SK-N-SH (cell line): ENCODE measurements at regions not wholly inside any gene's neighbourhood (a gene's known extent, or its start where the extent isn't known, plus 50 kb on each side); places are given as distances from the start of the nearest gene placed in this dataset.

ENCODE experiments used
- CTCF ChIA-PET: fragments of 300-600, 350-600 bp; formaldehyde crosslinking; extraction: SDS; loops from one replicate; lab custom pipeline; 2021; lab: Yijun Ruan, JAX
- POLR2A ChIA-PET: fragments of 350-600 bp; sonication (Branson Sonifier 250); formaldehyde crosslinking; extraction: SDS; loops from one replicate; lab custom pipeline; 2020; ENCODE audit warnings: antibody characterized with exemption, inconsistent platforms; lab: Yijun Ruan, JAX
- DNase-seq: peaks from one replicate; pipeline ENCODE4 v3.0.0; 2012
- H2AFZ ChIP-seq: fragments of 200-600 bp; sonication (generic); 2 replicates; pipeline ENCODE4 v1.8.1; 2016; ENCODE audit warnings: antibody characterized with exemption, mild to moderate bottlenecking, low read depth
- H3F3A ChIP-seq: fragments of 200-600 bp; sonication (generic); replicated peaks from 2 replicates; pipeline ENCODE3; 2016; ENCODE audit warnings: antibody characterized with exemption, mild to moderate bottlenecking; ENCODE audit not compliant: insufficient read depth
- H3K27ac ChIP-seq, 2 experiments: fragments of 200-500 bp in 1 of 2; fragments of 200-600 bp in 1 of 2; sonication (Bioruptor generic) in 1 of 2; sonication (generic), shearing (Covaris generic) in 1 of 2; 2 replicates each; pipeline versions ENCODE4 v1.5.1 to v1.6.1; 2014 to 2016; ENCODE audit warnings: low read depth in 2 of 2, inconsistent platforms in 1 of 2, low read length in 1 of 2, mild to moderate bottlenecking in 1 of 2, mixed read lengths in 1 of 2
- H3K27me3 ChIP-seq: fragments of 200-600 bp; sonication (generic), shearing (Covaris generic); 2 replicates; pipeline ENCODE4 v1.6.1; 2016; ENCODE audit warnings: mixed run types; ENCODE audit not compliant: insufficient read depth
- H3K36me3 ChIP-seq, 2 experiments: fragments of 200-500 bp in 1 of 2; fragments of 200-600 bp in 1 of 2; sonication (Bioruptor generic) in 1 of 2; sonication (generic) in 1 of 2; replicated peaks in 1 of 2; 2 replicates each; pipeline versions ENCODE3 to v1.5.1; 2014 to 2016; ENCODE audit warnings: low read length in 1 of 2, mild to moderate bottlenecking in 1 of 2; ENCODE audit not compliant: insufficient read depth in 2 of 2, control insufficient read depth in 1 of 2
- H3K4me1 ChIP-seq, 2 experiments: fragments of 200-500 bp in 1 of 2; fragments of 200-600 bp in 1 of 2; sonication (Bioruptor generic) in 1 of 2; sonication (generic), shearing (Covaris generic) in 1 of 2; 2 replicates each; pipeline versions ENCODE4 v1.5.1 to v1.6.1; 2014 to 2016; ENCODE audit warnings: low read depth in 1 of 2, low read length in 1 of 2, mixed run types in 1 of 2; ENCODE audit not compliant: insufficient read depth in 2 of 2, control insufficient read depth in 1 of 2
- H3K4me2 ChIP-seq: fragments of 200-600 bp; sonication (generic), shearing (Covaris generic); 2 replicates; pipeline ENCODE4 v1.6.1; 2017; ENCODE audit warnings: mixed run types
- H3K4me3 ChIP-seq, 2 experiments: fragments of 200-500 bp in 1 of 2; fragments of 200-600 bp in 1 of 2; sonication (Bioruptor generic) in 1 of 2; sonication (generic), shearing (Covaris generic) in 1 of 2; 2 replicates each; pipeline versions ENCODE4 v1.5.1 to v1.8.1; 2014 to 2016; ENCODE audit warnings: low read depth in 2 of 2, inconsistent platforms in 1 of 2, low read length in 1 of 2, mild to moderate bottlenecking in 1 of 2, mixed read lengths in 1 of 2, moderate library complexity in 1 of 2
- H3K79me2 ChIP-seq: fragments of 200-600 bp; sonication (generic); 2 replicates; pipeline ENCODE4 v1.8.1; 2017; ENCODE audit warnings: mild to moderate bottlenecking; ENCODE audit not compliant: insufficient read depth
- H3K9ac ChIP-seq: fragments of 200-600 bp; sonication (generic); 2 replicates; pipeline ENCODE4 v1.6.1; 2017; ENCODE audit warnings: mixed run types
- H3K9me2 ChIP-seq: fragments of 200-600 bp; sonication (generic); 2 replicates; pipeline ENCODE4 v1.6.1; 2017; ENCODE audit warnings: mixed run types
- H3K9me3 ChIP-seq: fragments of 200-600 bp; sonication (generic); 2 replicates; pipeline ENCODE4 v1.6.1; 2017; ENCODE audit warnings: mixed run types, mild to moderate bottlenecking, moderate library complexity
- H4K20me1 ChIP-seq: fragments of 200-600 bp; sonication (generic); 2 replicates; pipeline ENCODE4 v1.6.1; 2017; ENCODE audit warnings: mild to moderate bottlenecking, mixed run types; ENCODE audit not compliant: insufficient read depth
- ELF1 ChIP-seq: IDR thresholded peaks from 2 replicates; pipeline ENCODE4 v1.4.0; 2012
- EP300 ChIP-seq, 2 experiments: IDR thresholded peaks; 2 replicates each; pipeline versions ENCODE4 v1.4.0 to v1.6.1; 2012; ENCODE audit warnings: borderline replicate concordance in 1 of 2, low read depth in 1 of 2, low read length in 1 of 2
- EZH2phosphoT487 ChIP-seq: fragments of 200-600 bp; sonication (generic); IDR thresholded peaks from 2 replicates; pipeline ENCODE4 v1.6.1; 2017; ENCODE audit warnings: low read depth, mixed run types, mild to moderate bottlenecking, antibody characterized with exemption, moderate library complexity, borderline replicate concordance
- FOSL2 ChIP-seq: IDR thresholded peaks from 2 replicates; pipeline ENCODE4 v1.4.0; 2012; ENCODE audit warnings: low read depth, mild to moderate bottlenecking, moderate library complexity, borderline replicate concordance
- FOXJ3 ChIP-seq: sonication (generic); formaldehyde crosslinking; IDR thresholded peaks from 2 replicates; pipeline ENCODE4 v1.5.1; 2020; ENCODE audit warnings: mild to moderate bottlenecking, missing genetic modification reagents
- GATA2 ChIP-seq: sonication (generic); formaldehyde crosslinking; IDR thresholded peaks from 2 replicates; pipeline ENCODE4 v1.5.0; 2020; ENCODE audit warnings: mild to moderate bottlenecking, missing genetic modification reagents
- JUND ChIP-seq: IDR thresholded peaks from 2 replicates; pipeline ENCODE4 v1.4.0; 2012
- RCOR1 ChIP-seq: fragments of 150-350 bp; IDR thresholded peaks from 2 replicates; pipeline ENCODE4 v1.6.1; 2017; ENCODE audit warnings: antibody characterized with exemption, low read length
- RXRA ChIP-seq: IDR thresholded peaks from 2 replicates; pipeline ENCODE4 v1.4.0; 2012; ENCODE audit warnings: low read depth, mild to moderate bottlenecking, borderline replicate concordance
- SIN3A ChIP-seq: IDR thresholded peaks from 2 replicates; pipeline ENCODE4 v1.6.1; 2012; ENCODE audit warnings: low read depth, mild to moderate bottlenecking, low read length, moderate library complexity, borderline replicate concordance
- TCF12 ChIP-seq: IDR thresholded peaks from 2 replicates; pipeline ENCODE4 v1.4.0; 2012
- YY1 ChIP-seq: IDR thresholded peaks from 2 replicates; pipeline ENCODE4 v1.4.0; 2012; ENCODE audit warnings: low read depth, mild to moderate bottlenecking
- WGBS: methylation state at CpG from one replicate; pipeline ENCODE4 v1.1.6; 2017; ENCODE audit warnings: low lambda C conversion rate; 5-methylcytosine and 5-hydroxymethylcytosine counted together
- TF ChIP-seq, protein P1 (sequence below): fragments of 150-350 bp; IDR thresholded peaks from 2 replicates; pipeline ENCODE4 v1.6.1; 2017; ENCODE audit warnings: antibody characterized with exemption, low read length, low read depth, borderline replicate concordance
- TF ChIP-seq, protein P2 (sequence below): IDR thresholded peaks from 2 replicates; pipeline ENCODE4 v1.6.1; 2012; ENCODE audit warnings: mild to moderate bottlenecking, low read depth, low read length, moderate library complexity

DNA sequence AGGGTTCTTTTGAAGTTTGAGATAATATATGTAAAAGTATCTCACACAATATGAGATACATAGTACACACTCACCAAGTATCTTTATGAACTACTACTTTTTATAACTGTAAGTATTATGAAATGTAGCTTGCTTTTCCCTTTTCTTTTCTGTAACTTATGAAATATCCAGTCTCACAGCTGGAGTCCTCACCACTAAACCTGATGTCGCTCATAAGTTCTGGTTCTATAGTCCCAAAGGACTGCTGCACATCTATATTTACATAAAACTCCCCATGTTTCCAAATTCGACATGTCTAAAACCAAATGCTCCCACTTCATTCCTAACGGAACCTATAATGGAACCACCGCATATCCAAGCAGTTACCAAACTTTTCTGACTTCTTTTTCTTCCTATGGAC is 186.5 kb upstream of the SLC7A11 start:
- no peaks in the 10 kb centered on the region for H3K79me2 ChIP-seq
- no peak overlapping the region for H3K9ac ChIP-seq
- H3K4me3 ChIP-seq = no peak overlapping the region
- no peak overlapping the region for H3K27ac ChIP-seq
- H3K4me2 ChIP-seq = no peak overlapping the region
- H3K27me3 ChIP-seq = no peaks in the 10 kb centered on the region
- no peak for DNase-seq
- no peak overlapping the region for H2AFZ ChIP-seq
- H4K20me1 ChIP-seq = no peaks in the 10 kb centered on the region
- no peaks in the 10 kb centered on the region for H3F3A ChIP-seq
- H3K36me3 ChIP-seq = no peaks in the 10 kb centered on the region
- 88% methylated on average over 4 of the region's 4 CpGs for WGBS
- no peaks in the 10 kb centered on the region for H3K9me3 ChIP-seq
- no peaks in the 10 kb centered on the region for H3K9me2 ChIP-seq
- ChIA-PET CTCF (interaction anchor here (0.9 to 1.0 kb wide), 2 partner anchors 12 to 20 kb away, joined by 3 read pairs; no protein-coding TSS in a partner anchor), POLR2A (no interaction called here)
- no peaks in the 10 kb centered on the region for H3K4me1 ChIP-seq
- TF ChIP-seq, protein P1, sequence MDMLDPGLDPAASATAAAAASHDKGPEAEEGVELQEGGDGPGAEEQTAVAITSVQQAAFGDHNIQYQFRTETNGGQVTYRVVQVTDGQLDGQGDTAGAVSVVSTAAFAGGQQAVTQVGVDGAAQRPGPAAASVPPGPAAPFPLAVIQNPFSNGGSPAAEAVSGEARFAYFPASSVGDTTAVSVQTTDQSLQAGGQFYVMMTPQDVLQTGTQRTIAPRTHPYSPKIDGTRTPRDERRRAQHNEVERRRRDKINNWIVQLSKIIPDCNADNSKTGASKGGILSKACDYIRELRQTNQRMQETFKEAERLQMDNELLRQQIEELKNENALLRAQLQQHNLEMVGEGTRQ = no peak
- TF ChIP-seq FOSL2 = no peak
- no peak for TF ChIP-seq EZH2phosphoT487

DNA sequence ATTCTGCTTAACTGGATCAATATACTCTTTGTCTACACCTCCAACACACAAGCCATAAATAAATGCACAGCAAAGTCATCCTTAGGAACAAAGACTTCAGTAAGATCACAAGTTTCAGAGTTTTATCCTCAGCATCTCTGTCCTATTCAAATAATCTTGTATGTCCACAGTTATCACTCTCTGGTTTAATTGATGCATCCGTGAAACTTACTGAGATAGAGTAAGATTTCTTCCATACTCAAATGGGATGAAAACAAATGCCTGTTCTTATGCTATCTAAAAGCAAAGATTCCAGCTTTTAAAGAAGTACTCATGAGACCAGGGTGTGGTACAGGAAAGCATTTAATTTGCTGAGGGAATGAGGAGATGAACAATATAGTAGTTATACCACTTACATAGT is 184.6 kb upstream of the SLC7A11 start:
- no peaks in the 10 kb centered on the region for H3K4me1 ChIP-seq
- no peak overlapping the region for H3K9ac ChIP-seq
- H2AFZ ChIP-seq = no peak overlapping the region
- H4K20me1 ChIP-seq = no peaks in the 10 kb centered on the region
- no peaks in the 10 kb centered on the region for H3K9me3 ChIP-seq
- H3K36me3 ChIP-seq = no peaks in the 10 kb centered on the region
- H3K79me2 ChIP-seq = no peaks in the 10 kb centered on the region
- no peak for TF ChIP-seq TCF12
- TF ChIP-seq, protein P1 = no peak
- no peak for TF ChIP-seq FOXJ3 (CRISPR knock-in tag)
- TF ChIP-seq RXRA = no peak
- TF ChIP-seq EP300 (IDR thresholded peaks at IDR 0.05; ENCODE audit: borderline replicate concordance in 1 of 2, low read depth in 1 of 2, low read length in 1 of 2) = no peak
- TF ChIP-seq RCOR1 = no peak
- no peak for TF ChIP-seq GATA2 (CRISPR knock-in tag)
- no peak for TF ChIP-seq YY1
- TF ChIP-seq JUND = no peak
- TF ChIP-seq, protein P2, sequence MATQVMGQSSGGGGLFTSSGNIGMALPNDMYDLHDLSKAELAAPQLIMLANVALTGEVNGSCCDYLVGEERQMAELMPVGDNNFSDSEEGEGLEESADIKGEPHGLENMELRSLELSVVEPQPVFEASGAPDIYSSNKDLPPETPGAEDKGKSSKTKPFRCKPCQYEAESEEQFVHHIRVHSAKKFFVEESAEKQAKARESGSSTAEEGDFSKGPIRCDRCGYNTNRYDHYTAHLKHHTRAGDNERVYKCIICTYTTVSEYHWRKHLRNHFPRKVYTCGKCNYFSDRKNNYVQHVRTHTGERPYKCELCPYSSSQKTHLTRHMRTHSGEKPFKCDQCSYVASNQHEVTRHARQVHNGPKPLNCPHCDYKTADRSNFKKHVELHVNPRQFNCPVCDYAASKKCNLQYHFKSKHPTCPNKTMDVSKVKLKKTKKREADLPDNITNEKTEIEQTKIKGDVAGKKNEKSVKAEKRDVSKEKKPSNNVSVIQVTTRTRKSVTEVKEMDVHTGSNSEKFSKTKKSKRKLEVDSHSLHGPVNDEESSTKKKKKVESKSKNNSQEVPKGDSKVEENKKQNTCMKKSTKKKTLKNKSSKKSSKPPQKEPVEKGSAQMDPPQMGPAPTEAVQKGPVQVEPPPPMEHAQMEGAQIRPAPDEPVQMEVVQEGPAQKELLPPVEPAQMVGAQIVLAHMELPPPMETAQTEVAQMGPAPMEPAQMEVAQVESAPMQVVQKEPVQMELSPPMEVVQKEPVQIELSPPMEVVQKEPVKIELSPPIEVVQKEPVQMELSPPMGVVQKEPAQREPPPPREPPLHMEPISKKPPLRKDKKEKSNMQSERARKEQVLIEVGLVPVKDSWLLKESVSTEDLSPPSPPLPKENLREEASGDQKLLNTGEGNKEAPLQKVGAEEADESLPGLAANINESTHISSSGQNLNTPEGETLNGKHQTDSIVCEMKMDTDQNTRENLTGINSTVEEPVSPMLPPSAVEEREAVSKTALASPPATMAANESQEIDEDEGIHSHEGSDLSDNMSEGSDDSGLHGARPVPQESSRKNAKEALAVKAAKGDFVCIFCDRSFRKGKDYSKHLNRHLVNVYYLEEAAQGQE = no peak
- TF ChIP-seq ELF1 = no peak
- no peak for TF ChIP-seq SIN3A
- WGBS = 78% methylated on average over 1 of the region's 1 CpG
- DNase-seq = no peak
- POLR2A ChIA-PET = no interaction called here
- H3K4me3 ChIP-seq = no peak overlapping the region
- H3F3A ChIP-seq = no peaks in the 10 kb centered on the region
- no peak overlapping the region for H3K27ac ChIP-seq
- H3K9me2 ChIP-seq = no peaks in the 10 kb centered on the region
- no peak overlapping the region for H3K4me2 ChIP-seq
- no peaks in the 10 kb centered on the region for H3K27me3 ChIP-seq
- CTCF ChIA-PET = no interaction called here
